Gastroesophageal sphincter (tissue), 4 donors: ENCODE measurements at regions not wholly inside any gene's neighbourhood (a gene's known extent, or its start where the extent isn't known, plus 50 kb on each side); places are given as distances from the start of the nearest gene placed in this dataset.

Source experiments
- ATAC-seq: fragments of 150-250 bp; one replicate; pipeline ENCODE4 v1.9.1; 2016; ENCODE audit warnings: mild to moderate bottlenecking, moderate library complexity
- H3K27ac ChIP-seq, 4 donors: fragments of 200-600 bp; sonication (generic) in 3 of 4; 1 replicate in 3 of 4; 2 replicates in 1 of 4; pipeline ENCODE4 v1.5.1; 2016 to 2019
- H3K27me3 ChIP-seq: fragments of 200-600 bp; sonication (generic); one replicate; pipeline ENCODE4 v1.5.1; 2019
- H3K36me3 ChIP-seq, 2 donors: fragments of 200-600 bp; sonication (generic); one replicate each; pipeline ENCODE4 v1.5.1; 2019; ENCODE audit warnings: control low read depth in 1 of 2
- H3K4me1 ChIP-seq, 3 donors: fragments of 200-600 bp; sonication (generic); 1 replicate in 2 of 3; 2 replicates in 1 of 3; pipeline ENCODE4 v1.5.1; 2016 to 2019; ENCODE audit warnings: control low read depth in 2 of 3
- H3K4me3 ChIP-seq, 2 donors: fragments of 200-600 bp; sonication (generic); one replicate each; pipeline ENCODE4 v1.5.1; 2019; ENCODE audit warnings: mild to moderate bottlenecking in 1 of 2, moderate library complexity in 1 of 2
- H3K9me3 ChIP-seq, 3 donors: fragments of 200-600 bp; sonication (generic); one replicate each; pipeline ENCODE4 v1.5.1; 2017 to 2019; ENCODE audit warnings: control low read depth in 2 of 3
- EP300 ChIP-seq: sonication (generic); formaldehyde crosslinking; IDR thresholded peaks from one replicate; pipeline ENCODE4 v1.6.1; 2017; ENCODE audit warnings: antibody characterized with exemption, mild to moderate bottlenecking
- POLR2A ChIP-seq, 2 donors: fragments of 450-650 bp; IDR thresholded peaks; one replicate each; pipeline ENCODE4 v1.6.1; 2017; ENCODE audit warnings: antibody characterized with exemption in 2 of 2, mild to moderate bottlenecking in 2 of 2, moderate library complexity in 1 of 2
- POLR2AphosphoS5 ChIP-seq: sonication (generic); formaldehyde crosslinking; IDR thresholded peaks from one replicate; pipeline ENCODE4 v1.6.1; 2017; ENCODE audit warnings: antibody characterized with exemption
- WGBS, 2 donors: methylation state at CpG; one replicate each; pipeline ENCODE4 v1.1.5; 2018; ENCODE audit warnings: low coverage in 1 of 2; 5-methylcytosine and 5-hydroxymethylcytosine counted together
- TF ChIP-seq, protein P1 (sequence below), 4 experiments: fragments of 200-600 bp in 2 of 4; fragments of 450-650 bp in 2 of 4; sonication (generic) in 1 of 4; IDR thresholded peaks; one replicate each; pipeline ENCODE4 v1.5.1; 2017 to 2019; ENCODE audit warnings: antibody characterized with exemption in 4 of 4, mild to moderate bottlenecking in 2 of 4, moderate library complexity in 2 of 4

DNA sequence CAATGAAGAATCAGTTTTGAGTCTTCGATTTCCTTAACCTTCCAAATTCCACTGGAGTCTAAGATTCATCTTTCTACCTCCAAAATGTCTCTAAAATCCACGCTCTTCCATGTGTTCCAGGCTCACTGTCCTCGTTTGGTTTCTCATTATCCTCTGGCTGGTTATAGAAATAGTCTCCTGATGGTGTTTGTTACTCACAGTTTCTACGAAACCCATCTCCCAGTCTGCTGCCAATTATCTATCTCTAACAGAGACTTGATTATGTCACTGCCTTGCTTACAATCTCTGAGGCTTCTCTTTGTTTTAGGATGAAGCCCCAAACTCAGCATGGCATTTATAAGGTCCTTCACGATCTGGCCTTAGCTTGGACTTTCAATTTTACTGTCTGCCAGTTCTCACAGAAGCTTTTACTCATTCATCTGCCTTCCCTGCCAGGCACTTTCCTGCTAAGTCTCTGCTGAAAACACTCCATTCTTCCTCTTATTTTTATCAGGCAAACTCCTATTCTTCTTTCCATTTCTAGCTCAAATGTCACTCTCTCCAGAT, 339.6 kb upstream of the SGCD start:
- Histone ChIP-seq H3K27ac (no peak overlapping the region), H3K4me3 (no peak overlapping the region), H3K4me1 (no peaks in the 10 kb centered on the region), H3K27me3 (no peaks in the 10 kb centered on the region), H3K36me3 (no peaks in the 10 kb centered on the region), H3K9me3 (no peaks in the 10 kb centered on the region)
- 69 to 79% methylated on average over 4 to 5 of the region's 5 CpGs for WGBS, 2 donors
- ATAC-seq: no peak
- TF ChIP-seq EP300 (no peak), POLR2AphosphoS5 (no peak), POLR2A (IDR thresholded peaks at IDR 0.05) (no peak)
- TF ChIP-seq, protein P1, sequence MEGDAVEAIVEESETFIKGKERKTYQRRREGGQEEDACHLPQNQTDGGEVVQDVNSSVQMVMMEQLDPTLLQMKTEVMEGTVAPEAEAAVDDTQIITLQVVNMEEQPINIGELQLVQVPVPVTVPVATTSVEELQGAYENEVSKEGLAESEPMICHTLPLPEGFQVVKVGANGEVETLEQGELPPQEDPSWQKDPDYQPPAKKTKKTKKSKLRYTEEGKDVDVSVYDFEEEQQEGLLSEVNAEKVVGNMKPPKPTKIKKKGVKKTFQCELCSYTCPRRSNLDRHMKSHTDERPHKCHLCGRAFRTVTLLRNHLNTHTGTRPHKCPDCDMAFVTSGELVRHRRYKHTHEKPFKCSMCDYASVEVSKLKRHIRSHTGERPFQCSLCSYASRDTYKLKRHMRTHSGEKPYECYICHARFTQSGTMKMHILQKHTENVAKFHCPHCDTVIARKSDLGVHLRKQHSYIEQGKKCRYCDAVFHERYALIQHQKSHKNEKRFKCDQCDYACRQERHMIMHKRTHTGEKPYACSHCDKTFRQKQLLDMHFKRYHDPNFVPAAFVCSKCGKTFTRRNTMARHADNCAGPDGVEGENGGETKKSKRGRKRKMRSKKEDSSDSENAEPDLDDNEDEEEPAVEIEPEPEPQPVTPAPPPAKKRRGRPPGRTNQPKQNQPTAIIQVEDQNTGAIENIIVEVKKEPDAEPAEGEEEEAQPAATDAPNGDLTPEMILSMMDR (IDR thresholded peaks at IDR 0.05): no peak

DNA sequence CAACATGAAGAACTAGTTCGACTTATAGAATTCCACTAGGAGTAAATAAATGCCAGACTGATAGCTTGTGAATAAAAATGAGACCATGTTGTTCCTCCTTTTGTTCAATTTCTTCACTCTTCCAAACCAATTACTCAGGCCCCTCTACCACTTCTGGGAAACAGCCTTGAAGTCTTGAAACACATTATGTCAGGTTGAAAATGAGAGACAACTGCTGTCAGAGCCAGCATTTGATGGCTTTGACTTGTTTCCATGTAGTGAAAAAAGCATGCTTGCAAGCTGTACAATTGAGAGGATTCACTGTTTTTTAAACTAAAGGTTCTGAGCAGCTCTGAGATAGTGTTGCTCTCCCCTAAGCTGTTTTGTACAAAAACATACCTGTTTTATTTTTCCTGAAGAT, 337.1 kb upstream of the SGCD start:
- 67 to 71% methylated on average over 1 of the region's 1 CpG for WGBS, 2 donors

DNA sequence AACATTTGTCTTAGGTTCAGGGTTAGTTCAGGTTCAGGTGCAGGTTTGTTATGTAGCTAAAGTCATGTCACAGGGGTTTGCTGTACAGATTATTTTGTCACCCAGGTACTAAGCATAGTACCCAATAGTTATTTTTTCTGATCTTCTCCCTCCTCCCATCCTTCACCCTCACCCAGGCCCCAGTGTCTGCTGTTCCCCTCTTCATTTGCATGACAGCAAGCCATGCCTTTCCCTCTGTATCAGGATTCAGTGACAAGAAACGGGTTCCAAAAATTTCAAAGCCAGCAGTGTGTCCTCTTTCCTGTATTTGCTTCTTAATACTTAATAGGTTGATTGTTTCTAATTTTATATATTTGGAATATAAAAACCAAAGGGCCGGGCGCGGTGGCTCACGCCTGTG, 330.8 kb upstream of the SGCD start:
- no peak overlapping the region for H3K4me3 ChIP-seq
- TF ChIP-seq POLR2A (IDR thresholded peaks at IDR 0.05) (no peak), POLR2AphosphoS5 (no peak), EP300 (no peak)
- TF ChIP-seq, protein P1 (IDR thresholded peaks at IDR 0.05): no peak
- H3K9me3 ChIP-seq: no peaks in the 10 kb centered on the region
- H3K4me1 ChIP-seq: no peaks in the 10 kb centered on the region
- WGBS, 2 donors: 78 to 88% methylated on average over 1 to 5 of the region's 5 CpGs
- ATAC-seq: no peak
- no peak overlapping the region for H3K27ac ChIP-seq
- H3K36me3 ChIP-seq: no peaks in the 10 kb centered on the region
- H3K27me3 ChIP-seq: no peaks in the 10 kb centered on the region

More for the DNA sequence above, 337.1 kb upstream of the SGCD start:
- Histone ChIP-seq H3K27ac (no peak overlapping the region), H3K36me3 (no peaks in the 10 kb centered on the region), H3K9me3 (no peaks in the 10 kb centered on the region), H3K27me3 (no peaks in the 10 kb centered on the region), H3K4me1 (no peaks in the 10 kb centered on the region), H3K4me3 (no peak overlapping the region)
- ATAC-seq: no peak
- TF ChIP-seq POLR2A (IDR thresholded peaks at IDR 0.05): no peak
- no peak for TF ChIP-seq POLR2AphosphoS5
- TF ChIP-seq, protein P1 (IDR thresholded peaks at IDR 0.05): no peak
- no peak for TF ChIP-seq EP300

DNA sequence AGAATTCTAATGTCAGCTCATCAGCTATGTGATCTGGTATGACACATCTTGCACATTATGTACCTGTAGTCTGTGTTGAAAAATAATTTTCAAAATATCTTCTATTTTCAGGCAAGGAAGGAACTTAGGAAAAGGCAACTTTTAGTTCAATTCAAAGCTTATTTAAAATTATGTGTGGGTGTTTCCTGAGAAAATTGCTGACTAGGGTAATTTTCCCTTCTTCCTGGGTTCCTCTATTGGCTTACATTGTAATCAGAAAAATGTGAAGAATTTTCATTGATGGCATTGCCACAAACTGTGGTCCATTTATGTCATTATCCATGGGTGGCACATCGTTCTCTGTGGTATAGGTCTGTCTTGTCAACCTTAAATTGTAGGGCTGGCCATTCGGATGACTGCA, 328.7 kb upstream of the SGCD start:
- Histone ChIP-seq H3K9me3 (no peaks in the 10 kb centered on the region), H3K27me3 (no peaks in the 10 kb centered on the region), H3K4me3 (no peak overlapping the region), H3K36me3 (no peaks in the 10 kb centered on the region), H3K27ac (no peak overlapping the region), H3K4me1 (no peaks in the 10 kb centered on the region)
- WGBS, 2 donors: 86 to 92% methylated on average over 2 of the region's 2 CpGs
- no peak for TF ChIP-seq EP300
- TF ChIP-seq POLR2A (IDR thresholded peaks at IDR 0.05): no peak
- TF ChIP-seq POLR2AphosphoS5: no peak
- TF ChIP-seq, protein P1 (IDR thresholded peaks at IDR 0.05): no peak
- ATAC-seq: no peak

DNA sequence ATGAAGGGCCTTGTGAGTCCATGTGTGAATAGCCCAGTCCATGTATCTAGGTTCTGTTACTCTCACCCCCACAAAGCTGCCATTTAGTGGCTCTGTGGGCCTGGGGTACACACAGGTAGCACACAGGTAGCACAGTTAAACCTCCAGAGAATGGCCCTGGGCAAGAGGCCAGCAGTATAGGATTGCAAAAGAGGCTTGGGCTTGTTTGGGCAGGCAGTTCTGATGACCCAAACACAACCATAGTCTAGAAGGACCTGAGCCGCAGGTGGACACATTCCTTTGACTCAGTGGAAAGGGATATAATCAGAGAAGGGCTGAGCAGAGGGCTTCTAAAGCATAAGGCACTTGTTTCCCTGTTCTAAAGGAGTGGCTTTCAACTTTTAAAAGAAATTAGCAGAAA, 326.8 kb upstream of the SGCD start:
- no peaks in the 10 kb centered on the region for H3K9me3 ChIP-seq
- no peaks in the 10 kb centered on the region for H3K4me1 ChIP-seq
- no peak overlapping the region for H3K4me3 ChIP-seq
- no peaks in the 10 kb centered on the region for H3K36me3 ChIP-seq
- 100% methylated on average over 1 of the region's 1 CpG for WGBS, 2 donors
- H3K27me3 ChIP-seq: no peaks in the 10 kb centered on the region
- ATAC-seq: no peak
- no peak for TF ChIP-seq POLR2AphosphoS5
- TF ChIP-seq, protein P1 (IDR thresholded peaks at IDR 0.05): no peak
- no peak for TF ChIP-seq POLR2A (IDR thresholded peaks at IDR 0.05)
- no peak for TF ChIP-seq EP300
- no peak overlapping the region for H3K27ac ChIP-seq
